Lung (tissue), 11 donors: ENCODE measurements at regions not wholly inside any gene's neighbourhood (a gene's known extent, or its start where the extent isn't known, plus 50 kb on each side); places are given as distances from the start of the nearest gene placed in this dataset.

Source experiments
- ATAC-seq: fragments of 200-7000 bp; cut with Tn5 transposase; one replicate; pipeline ENCODE4 v1.9.1; 2020; ENCODE audit warnings: moderate number of reproducible peaks; ENCODE audit not compliant: insufficient read depth, low FRiP score
- DNase-seq, 3 donors: peaks; one replicate each; pipeline ENCODE4 v3.0.0-alpha.2; 2013 to 2017
- H3K27ac ChIP-seq, 2 donors: one replicate each; pipeline ENCODE4 v1.5.1; 2013; ENCODE audit warnings: mild to moderate bottlenecking in 2 of 2, moderate library complexity in 2 of 2, control low read depth in 1 of 2, inconsistent platforms in 1 of 2, low read depth in 1 of 2, low read length in 1 of 2
- H3K27me3 ChIP-seq, 3 donors: one replicate each; pipeline ENCODE4 v1.5.1; 2013; ENCODE audit warnings: low read length in 2 of 3; ENCODE audit not compliant: control insufficient read depth in 3 of 3, insufficient read depth in 3 of 3
- H3K36me3 ChIP-seq, 4 donors: one replicate each; pipeline ENCODE4 v1.5.1; 2013; ENCODE audit warnings: low read length in 4 of 4, mild to moderate bottlenecking in 1 of 4, moderate library complexity in 1 of 4; ENCODE audit not compliant: control insufficient read depth in 4 of 4, insufficient read depth in 4 of 4
- H3K4me1 ChIP-seq, 5 donors: one replicate each; pipeline ENCODE4 v1.5.1; 2013; ENCODE audit warnings: low read length in 5 of 5, mild to moderate bottlenecking in 2 of 5, moderate library complexity in 1 of 5; ENCODE audit not compliant: control insufficient read depth in 5 of 5, insufficient read depth in 5 of 5
- H3K4me3 ChIP-seq: one replicate; pipeline ENCODE4 v1.5.1; 2013; ENCODE audit warnings: mild to moderate bottlenecking, control low read depth, moderate library complexity
- H3K9ac ChIP-seq, 2 donors: one replicate each; pipeline ENCODE4 v1.5.1; 2013; ENCODE audit warnings: low read length in 2 of 2, control low read depth in 1 of 2; ENCODE audit not compliant: insufficient read depth in 1 of 2
- H3K9me3 ChIP-seq, 4 donors: one replicate each; pipeline ENCODE4 v1.5.1; 2013; ENCODE audit warnings: low read length in 3 of 4, mild to moderate bottlenecking in 1 of 4, moderate library complexity in 1 of 4; ENCODE audit not compliant: control insufficient read depth in 4 of 4, insufficient read depth in 3 of 4
- CTCF ChIP-seq: IDR thresholded peaks from 2 replicates; pipeline ENCODE4 v1.5.1; 2012; ENCODE audit warnings: mild to moderate bottlenecking; ENCODE audit errors: control extremely low read depth, extremely low read depth
- WGBS, 2 donors: extraction: QIAGEN DNeasy Blood & Tissue Kit; methylation state at CpG; one replicate each; pipeline ENCODE4 v1.1.7; 2013; 5-methylcytosine and 5-hydroxymethylcytosine counted together
- donor health status: control.
- donor health status: control.
- donor health status: Bipolar disorder and iron deficiency.
- donor health status: healthy.
- donor health status: DM: yes; HTN: yes; CAD: no.

DNA sequence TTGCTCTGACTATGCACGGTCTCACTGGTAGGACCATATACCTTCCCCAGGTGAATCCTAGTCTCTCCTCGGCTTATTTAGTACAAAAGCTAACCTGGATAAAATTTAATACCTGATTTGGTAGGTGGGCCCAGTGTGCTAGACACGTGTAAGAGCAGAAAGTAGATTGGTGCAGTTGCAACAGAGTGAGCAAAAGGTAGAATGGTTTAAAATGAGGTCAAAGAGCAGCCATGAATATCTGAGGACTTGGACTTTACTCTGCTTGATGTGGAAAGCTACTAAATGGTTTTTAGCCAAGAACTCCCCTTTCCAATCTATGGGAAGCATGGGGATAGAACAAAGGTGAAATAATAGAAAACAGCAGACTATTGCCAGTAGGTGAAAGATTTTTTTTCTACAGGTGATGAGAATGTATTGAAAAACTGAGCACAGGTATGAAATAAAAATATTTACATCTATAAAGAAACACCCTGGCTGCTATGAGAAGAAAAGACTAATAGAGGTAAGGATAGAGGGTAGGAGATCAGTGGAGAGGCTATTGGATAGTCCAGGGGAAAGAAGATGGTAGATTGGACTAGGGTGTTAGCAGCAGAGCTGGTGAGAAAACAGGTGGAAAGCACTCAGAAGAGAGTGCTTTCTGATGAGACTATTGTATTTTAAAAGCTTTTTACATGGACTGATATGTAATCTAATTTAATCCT lies 61.3 kb upstream of the BCL9 start:
- H3K4me1 ChIP-seq, result no peaks in the 10 kb centered on the region
- H3K9ac ChIP-seq, result no peak overlapping the region
- H3K36me3 ChIP-seq, result no peaks in the 10 kb centered on the region
- no peak overlapping the region for H3K27ac ChIP-seq
- H3K27me3 ChIP-seq, result no peaks in the 10 kb centered on the region
- no peak for TF ChIP-seq CTCF
- no peak for ATAC-seq
- H3K9me3 ChIP-seq, result no peaks in the 10 kb centered on the region
- 80 to 90% methylated on average over 3 of the region's 3 CpGs for WGBS, 2 donors
- DNase-seq, result no peak
- no peak overlapping the region for H3K4me3 ChIP-seq

- no peak overlapping the region for H3K4me3 ChIP-seq
- no peak overlapping the region for H3K9ac ChIP-seq
Measured at GRCh38 chr1:147480565-147480935, 60.8 kb upstream of the BCL9 start.

GRCh38 chr1:147486876-147487656 lies 54.2 kb upstream of the BCL9 start:
- Histone ChIP-seq H3K27me3 (no peaks in the 10 kb centered on the region), H3K9ac (no peak overlapping the region), H3K27ac (no peak overlapping the region), H3K4me1 (no peaks in the 10 kb centered on the region), H3K4me3 (no peak overlapping the region), H3K36me3 (no peaks in the 10 kb centered on the region), H3K9me3 (no peaks in the 10 kb centered on the region)
- 62 to 69% methylated on average over 9 of the region's 9 CpGs for WGBS, 2 donors
- DNase-seq, result no peak
- TF ChIP-seq CTCF, result no peak
- ATAC-seq, result no peak

More at GRCh38 chr1:147480565-147480935, 60.8 kb upstream of the BCL9 start:
- no peaks in the 10 kb centered on the region for H3K36me3 ChIP-seq
- no peaks in the 10 kb centered on the region for H3K9me3 ChIP-seq
- no peak overlapping the region for H3K27ac ChIP-seq
- 78 to 81% methylated on average over 2 of the region's 2 CpGs for WGBS, 2 donors
- DNase-seq (no peak), ATAC-seq (no peak)
- no peak for TF ChIP-seq CTCF
- no peaks in the 10 kb centered on the region for H3K4me1 ChIP-seq
- no peaks in the 10 kb centered on the region for H3K27me3 ChIP-seq
